T47D (cell line): ENCODE measurements at regions not wholly inside any gene's neighbourhood (a gene's known extent, or its start where the extent isn't known, plus 50 kb on each side); places are given as distances from the start of the nearest gene placed in this dataset.
"Not testable (repeated sequence)": the region's sequence is repeated elsewhere in the genome, so short reads cannot be mapped to it uniquely, and the experiment has no call there.

Experiments used
- DNase-seq, 2 experiments: peaks; one replicate each; pipeline versions ENCODE4 v3.0.0 to v3.0.0-alpha.2; 2011 to 2012; ENCODE audit warnings: low read depth in 1 of 2, low spot score in 1 of 2
- JUND ChIP-seq: IDR thresholded peaks from 2 replicates; pipeline ENCODE4 v1.6.1; 2012; ENCODE audit warnings: low read depth
- in situ Hi-C: cut with HindIII; loops from 2 replicates; pipeline ENCODE4 v1.10.0; 2016; ENCODE audit warnings: low sequenced_read_pairs, low pct_unique_long_range_greater_than_20kb

- no peak for DNase-seq
- in situ Hi-C loops = no loop called here
- no peak for TF ChIP-seq JUND
Measured at GRCh38 chr12:4822572-4822971, 87.1 kb upstream of the KCNA1 start.

- in situ Hi-C loops = no loop called here
- TF ChIP-seq JUND = no peak
- no peak for DNase-seq
Measured at GRCh38 chr12:4824380-4824779, 85.3 kb upstream of the KCNA1 start.

GRCh38 chr12:4825011-4825858 lies 84.5 kb upstream of the KCNA1 start:
- no peak for DNase-seq
- no peak for TF ChIP-seq JUND
- in situ Hi-C loops = no loop called here

GRCh38 chr12:4826909-4827308 lies 82.8 kb upstream of the KCNA1 start:
- no peak for DNase-seq
- TF ChIP-seq JUND = no peak
- in situ Hi-C loops = no loop called here

GRCh38 chr12:4828176-4828575 lies 81.5 kb upstream of the KCNA1 start:
- in situ Hi-C loops = no loop called here
- TF ChIP-seq JUND = no peak
- DNase-seq = no peak

GRCh38 chr12:4829161-4829792 lies 80.4 kb upstream of the KCNA1 start:
- DNase-seq = no peak
- in situ Hi-C loops = no loop called here
- no peak for TF ChIP-seq JUND

DNA sequence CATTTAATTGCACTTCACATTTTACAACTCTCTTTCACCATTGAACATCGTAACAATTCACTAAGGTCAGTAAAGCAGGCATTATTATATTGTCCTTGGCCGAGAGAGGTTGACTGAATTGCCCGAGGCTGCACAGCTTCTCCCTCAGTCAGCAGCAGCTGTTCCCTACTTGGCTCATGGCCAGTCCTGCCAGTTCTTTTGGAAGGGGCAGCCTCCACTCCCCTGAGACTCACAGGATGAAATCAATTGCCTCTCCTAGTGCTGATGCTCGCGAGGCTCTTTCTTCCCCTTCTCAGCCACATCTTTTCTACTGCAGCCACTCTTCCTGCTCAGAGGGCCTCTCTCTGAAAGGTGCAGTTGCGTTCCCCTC lies 79.9 kb upstream of the KCNA1 start:
- TF ChIP-seq JUND = no peak
- no peak for DNase-seq
- in situ Hi-C loops = no loop called here

DNA sequence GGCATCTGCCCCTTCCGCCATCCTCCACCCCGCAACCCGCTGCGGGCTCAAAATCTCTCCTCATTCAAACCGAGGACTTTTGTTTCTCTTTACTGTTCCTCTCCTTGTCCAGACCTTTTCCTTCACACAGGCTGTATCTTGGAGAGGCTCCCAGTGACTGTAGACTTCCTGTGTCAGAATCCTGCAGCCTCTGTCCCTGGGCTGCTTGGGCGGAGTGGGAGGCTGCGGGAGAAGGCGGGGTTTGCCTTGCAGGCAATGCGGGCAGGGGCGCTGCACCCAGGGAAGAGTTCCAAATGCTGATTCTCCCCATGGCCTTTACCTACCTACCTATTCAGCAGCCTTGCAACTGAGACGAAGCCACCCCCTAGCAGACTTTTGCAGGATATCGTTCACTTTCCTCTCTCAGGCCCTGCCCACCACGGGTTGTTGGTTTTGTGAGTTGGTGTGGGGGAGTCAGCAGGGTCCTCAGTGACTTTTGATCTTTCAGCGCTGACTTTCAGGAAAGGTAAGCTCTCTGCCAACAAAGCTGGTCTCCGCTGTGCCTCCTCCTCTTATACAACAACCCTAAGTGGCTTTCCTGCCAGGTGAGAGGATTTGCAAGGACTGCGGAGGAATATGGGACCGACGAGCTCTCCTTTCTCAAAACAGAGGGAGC lies 79.0 kb upstream of the KCNA1 start:
- no peak for DNase-seq
- in situ Hi-C loops = no loop called here

DNA sequence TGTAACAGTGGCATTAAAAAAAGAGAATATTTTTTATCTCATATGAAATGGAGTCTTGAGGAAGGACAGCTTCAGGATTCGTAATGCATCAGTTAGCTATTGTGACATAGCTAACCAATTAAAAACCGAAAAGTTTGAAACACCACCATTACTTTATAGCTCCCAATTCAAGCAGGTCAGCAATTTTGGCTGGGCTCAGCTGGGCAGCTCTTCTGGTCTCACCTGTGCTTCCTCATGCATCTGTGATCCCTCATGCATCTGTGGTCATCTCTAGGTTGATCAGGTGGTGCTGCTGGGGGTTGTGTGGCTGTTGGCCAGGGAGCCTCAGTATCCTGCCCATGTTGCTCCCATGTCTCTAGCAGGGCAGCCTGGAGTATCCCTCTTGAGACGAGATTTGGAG lies 76.7 kb upstream of the KCNA1 start:
- no peak for TF ChIP-seq JUND
- DNase-seq = no peak
- in situ Hi-C loops = no loop called here

More for the DNA sequence above, 79.0 kb upstream of the KCNA1 start:
- TF ChIP-seq JUND = no peak

DNA sequence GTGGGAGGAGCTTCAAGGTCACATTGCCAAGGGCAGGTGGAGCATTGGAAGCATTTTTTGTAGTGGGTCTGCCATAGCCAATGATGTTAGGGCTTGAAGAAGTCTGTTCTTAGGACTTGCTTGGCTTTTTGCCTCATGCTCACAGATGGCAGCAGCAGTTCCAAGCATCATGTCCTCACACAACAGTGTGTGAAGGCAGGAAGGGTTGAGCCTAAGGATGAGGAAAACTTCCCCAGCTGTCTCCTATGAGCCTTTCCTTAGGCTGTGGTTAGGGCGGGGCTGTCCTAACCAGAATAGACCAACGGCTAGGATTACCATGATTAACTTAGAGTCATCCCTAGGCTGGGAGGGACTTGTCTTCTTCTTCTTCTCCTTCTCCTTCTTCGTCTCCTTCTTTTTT lies 76.2 kb upstream of the KCNA1 start:
- no peak for TF ChIP-seq JUND
- DNase-seq = no peak
- in situ Hi-C loops = no loop called here

DNA sequence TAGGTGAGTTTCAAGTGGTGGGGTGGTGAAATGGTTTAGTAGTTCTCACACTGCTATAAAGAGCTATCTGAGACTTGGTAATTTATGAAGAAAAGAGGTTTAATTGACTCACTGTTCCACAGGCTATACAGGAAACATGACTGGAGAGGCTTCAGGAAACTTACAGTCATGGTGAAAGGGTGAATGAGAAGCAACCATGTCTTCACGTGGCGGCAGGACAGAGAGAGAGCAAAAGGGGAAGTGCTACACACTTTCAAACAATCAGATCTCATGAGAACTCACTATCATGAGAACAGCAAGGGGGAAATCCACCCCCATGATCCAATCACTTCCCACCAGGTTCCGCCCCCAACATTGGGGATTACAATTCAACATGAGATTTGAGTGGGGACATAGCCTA lies 67.3 kb upstream of the KCNA1 start:
- in situ Hi-C loops, DNase-seq: not testable (repeated sequence)

- in situ Hi-C loops = no loop called here
- no peak for DNase-seq
Measured at GRCh38 chr12:4843907-4844306, 65.8 kb upstream of the KCNA1 start.

GRCh38 chr12:4847713-4848112 lies 62.0 kb upstream of the KCNA1 start:
- no peak for DNase-seq
- in situ Hi-C loops = no loop called here
- TF ChIP-seq JUND = no peak

More at GRCh38 chr12:4843907-4844306, 65.8 kb upstream of the KCNA1 start:
- TF ChIP-seq JUND = no peak
